Large intestine (tissue), 3 donors: ENCODE measurements at regions not wholly inside any gene's neighbourhood (a gene's known extent, or its start where the extent isn't known, plus 50 kb on each side); places are given as distances from the start of the nearest gene placed in this dataset.

Source experiments
- DNase-seq, 2 donors: peaks; one replicate each; pipeline versions ENCODE4 v3.0.0 to v3.0.0-alpha.2; 2013
- H3K27ac ChIP-seq: one replicate; pipeline ENCODE4 v1.5.1; 2013; ENCODE audit warnings: low read length
- H3K27me3 ChIP-seq: 2 replicates; pipeline ENCODE4 v1.6.1; 2013; ENCODE audit warnings: low read length; ENCODE audit not compliant: control insufficient read depth, insufficient read depth
- H3K36me3 ChIP-seq: 2 replicates; pipeline ENCODE4 v1.6.1; 2013; ENCODE audit warnings: low read length; ENCODE audit not compliant: control insufficient read depth, insufficient read depth
- H3K4me1 ChIP-seq: one replicate; pipeline ENCODE4 v1.6.1; 2013; ENCODE audit warnings: low read length; ENCODE audit not compliant: control insufficient read depth, insufficient read depth
- H3K4me3 ChIP-seq: one replicate; pipeline ENCODE4 v1.5.1; 2013; ENCODE audit warnings: low read length
- H3K9me3 ChIP-seq: one replicate; pipeline ENCODE4 v1.6.1; 2013; ENCODE audit warnings: mild to moderate bottlenecking, low read depth, low read length, moderate library complexity; ENCODE audit not compliant: control insufficient read depth
- WGBS: methylation state at CpG from one replicate; pipeline ENCODE4 v1.1.5; 2013; ENCODE audit warnings: low lambda C conversion rate; ENCODE audit not compliant: insufficient coverage; 5-methylcytosine and 5-hydroxymethylcytosine counted together

- 88% methylated on average over 1 of the region's 2 CpGs for WGBS
- Histone ChIP-seq H3K27ac (no peak overlapping the region), H3K36me3 (no peaks in the 10 kb centered on the region), H3K4me3 (no peak overlapping the region), H3K4me1 (no peaks in the 10 kb centered on the region), H3K9me3 (no peaks in the 10 kb centered on the region), H3K27me3 (no peaks in the 10 kb centered on the region)
- peak in 1 of 2 donors; percentile 4 for DNase-seq
These were observed 430.1 kb downstream of the GBA3 start for GRCh38 chr4:23122666-23123400.

DNA sequence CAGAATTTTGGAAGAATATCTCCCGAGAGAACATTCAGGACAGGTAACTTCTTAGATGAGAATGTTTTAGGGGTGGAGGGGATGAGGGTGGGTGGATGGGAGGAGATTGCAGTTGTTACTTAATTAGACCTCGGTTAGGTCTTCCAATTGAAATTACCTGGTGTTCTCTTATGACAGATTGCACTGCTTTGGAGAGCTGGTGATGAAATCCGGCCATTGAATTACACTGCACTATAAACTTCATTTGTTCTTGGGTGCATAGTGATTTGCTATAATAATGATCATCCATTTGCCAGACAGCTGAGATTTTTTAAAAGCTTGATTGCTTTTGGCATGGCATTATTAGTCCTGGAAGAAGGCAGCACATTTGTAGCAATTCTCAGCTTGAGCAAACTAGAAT is 427.6 kb downstream of the GBA3 start:
- Histone ChIP-seq H3K9me3 (no peaks in the 10 kb centered on the region), H3K4me1 (no peaks in the 10 kb centered on the region), H3K27me3 (no peaks in the 10 kb centered on the region), H3K27ac (no peak overlapping the region), H3K36me3 (no peaks in the 10 kb centered on the region), H3K4me3 (no peak overlapping the region)
- WGBS: no CpG with 5 or more reads among the region's 3 CpGs
- no peak for DNase-seq

DNA sequence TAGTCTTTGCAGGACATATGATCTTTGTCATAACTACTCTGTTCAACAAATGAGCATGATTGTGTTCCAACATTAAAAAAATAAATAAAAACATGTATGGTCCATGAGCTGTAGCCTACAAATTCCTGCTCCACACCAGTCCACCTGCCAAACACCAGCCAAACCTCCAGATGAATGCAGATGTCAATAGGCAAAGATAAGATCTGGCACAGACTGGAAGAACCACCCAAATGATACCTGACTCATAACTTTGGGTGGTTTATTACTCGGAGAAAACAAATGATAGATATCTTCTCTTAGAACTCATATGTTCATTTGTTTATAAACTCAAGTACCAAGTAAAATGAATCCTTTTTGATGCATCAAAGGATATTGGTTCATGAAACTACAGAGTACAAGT is 425.1 kb downstream of the GBA3 start:
- no peaks in the 10 kb centered on the region for H3K27me3 ChIP-seq
- no peak for DNase-seq
- H3K4me1 ChIP-seq: no peaks in the 10 kb centered on the region
- H3K9me3 ChIP-seq: no peaks in the 10 kb centered on the region
- no peak overlapping the region for H3K27ac ChIP-seq
- no CpG with 5 or more reads among the region's 1 CpG for WGBS
- H3K4me3 ChIP-seq: no peak overlapping the region
- no peaks in the 10 kb centered on the region for H3K36me3 ChIP-seq

DNA sequence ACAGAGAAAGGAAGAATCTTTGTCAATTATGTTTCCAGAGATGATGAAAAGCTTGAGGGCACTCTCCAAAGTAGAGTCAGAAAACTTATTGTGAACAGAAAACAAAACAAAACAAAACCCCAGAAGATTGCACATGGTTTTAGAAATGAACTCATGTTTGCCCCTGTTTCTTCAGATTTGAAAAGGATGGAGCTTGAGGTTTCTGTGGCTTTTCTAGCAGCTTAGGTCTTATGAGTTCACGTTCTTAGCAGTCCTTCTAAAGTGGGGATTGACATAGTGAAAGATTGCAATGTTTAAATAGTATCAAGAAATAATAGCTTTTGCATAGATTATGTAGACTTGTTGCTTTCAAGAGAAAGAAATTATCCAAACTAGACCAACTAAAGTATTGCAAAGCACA is 421.8 kb downstream of the GBA3 start:
- Histone ChIP-seq H3K27me3 (no peaks in the 10 kb centered on the region), H3K27ac (no peak overlapping the region), H3K4me1 (no peaks in the 10 kb centered on the region), H3K36me3 (no peaks in the 10 kb centered on the region), H3K4me3 (no peak overlapping the region), H3K9me3 (no peaks in the 10 kb centered on the region)
- DNase-seq: no peak
- WGBS: no CpG with 5 or more reads among the region's 1 CpG

DNA sequence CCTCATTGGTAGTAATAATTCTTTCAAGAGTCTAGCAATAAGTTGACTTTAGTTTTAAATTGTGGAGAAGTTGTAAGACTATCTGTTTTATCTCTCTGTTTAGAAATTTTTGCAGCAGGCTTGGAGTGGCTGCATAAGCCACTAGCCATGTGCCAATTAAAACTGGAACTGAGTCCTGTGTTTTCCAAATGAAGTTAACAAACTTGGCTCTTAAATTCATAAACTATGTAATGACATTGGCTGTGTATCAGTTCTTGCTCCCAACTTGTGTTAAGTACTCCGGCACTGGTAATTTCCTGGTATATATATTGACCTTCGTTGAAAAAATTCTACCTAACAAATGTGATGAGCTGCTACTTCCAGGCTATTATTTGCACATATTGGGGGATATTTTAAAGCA is 420.4 kb downstream of the GBA3 start:
- DNase-seq: no peak
- Histone ChIP-seq H3K4me1 (no peaks in the 10 kb centered on the region), H3K27ac (no peak overlapping the region), H3K9me3 (no peaks in the 10 kb centered on the region), H3K36me3 (no peaks in the 10 kb centered on the region), H3K27me3 (no peaks in the 10 kb centered on the region), H3K4me3 (no peak overlapping the region)
- no CpG with 5 or more reads among the region's 2 CpGs for WGBS

DNA sequence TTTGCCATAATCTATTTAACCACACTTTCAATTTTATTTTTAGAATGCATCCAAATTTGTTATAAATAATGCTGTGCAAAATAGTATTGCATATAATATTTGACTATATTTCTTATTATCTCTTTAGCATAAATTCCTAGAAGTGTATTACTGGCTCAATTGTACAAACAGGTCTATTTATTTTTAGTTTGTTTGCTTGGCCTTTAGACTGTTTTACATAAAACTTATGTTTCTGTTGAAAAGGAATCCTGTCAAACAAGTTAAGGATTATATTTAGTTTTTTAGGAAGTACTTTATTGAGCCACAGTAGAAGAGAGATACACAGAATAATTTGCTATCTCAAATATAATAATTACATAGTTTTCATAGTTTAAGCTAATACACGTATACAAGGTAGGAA is 413.8 kb downstream of the GBA3 start:
- H3K27me3 ChIP-seq: no peaks in the 10 kb centered on the region
- H3K36me3 ChIP-seq: no peaks in the 10 kb centered on the region
- H3K4me3 ChIP-seq: no peak overlapping the region
- H3K27ac ChIP-seq: no peak overlapping the region
- 33% methylated on average over 1 of the region's 1 CpG for WGBS
- no peaks in the 10 kb centered on the region for H3K9me3 ChIP-seq
- no peak for DNase-seq
- no peaks in the 10 kb centered on the region for H3K4me1 ChIP-seq

DNA sequence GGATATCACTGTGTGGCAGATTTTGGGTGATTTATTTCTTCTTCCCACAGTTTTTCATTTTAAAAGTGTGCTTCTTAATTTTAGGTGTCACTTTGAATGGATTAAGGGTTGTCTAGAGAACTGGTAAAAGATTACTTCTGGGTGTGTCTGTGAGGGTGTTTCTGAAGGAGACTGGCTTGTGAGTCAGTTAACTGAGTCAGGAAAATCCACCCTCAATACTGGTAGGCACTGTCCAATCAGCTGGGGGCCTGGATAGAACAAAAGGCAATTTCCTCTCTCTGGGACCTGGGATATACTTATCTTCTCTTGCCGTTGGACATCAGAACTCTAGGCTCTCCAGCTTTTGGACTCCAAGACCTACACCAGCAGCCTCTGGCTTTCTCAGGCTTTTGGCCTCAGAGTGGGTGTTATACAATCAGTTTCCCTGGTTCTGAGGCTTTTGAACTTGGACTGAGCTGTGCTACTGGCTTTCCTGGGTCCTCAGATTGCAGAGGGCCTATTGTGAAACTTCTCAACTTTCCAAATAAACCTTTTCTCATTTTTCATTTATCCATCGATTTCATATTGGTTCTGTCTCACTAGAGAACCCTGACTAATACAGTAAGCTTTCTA is 413.1 kb downstream of the GBA3 start:
- Histone ChIP-seq H3K4me1 (no peaks in the 10 kb centered on the region), H3K36me3 (no peaks in the 10 kb centered on the region), H3K27me3 (no peaks in the 10 kb centered on the region), H3K4me3 (no peak overlapping the region), H3K27ac (no peak overlapping the region), H3K9me3 (no peaks in the 10 kb centered on the region)
- DNase-seq: no peak
- 100% methylated on average over 1 of the region's 2 CpGs for WGBS

DNA sequence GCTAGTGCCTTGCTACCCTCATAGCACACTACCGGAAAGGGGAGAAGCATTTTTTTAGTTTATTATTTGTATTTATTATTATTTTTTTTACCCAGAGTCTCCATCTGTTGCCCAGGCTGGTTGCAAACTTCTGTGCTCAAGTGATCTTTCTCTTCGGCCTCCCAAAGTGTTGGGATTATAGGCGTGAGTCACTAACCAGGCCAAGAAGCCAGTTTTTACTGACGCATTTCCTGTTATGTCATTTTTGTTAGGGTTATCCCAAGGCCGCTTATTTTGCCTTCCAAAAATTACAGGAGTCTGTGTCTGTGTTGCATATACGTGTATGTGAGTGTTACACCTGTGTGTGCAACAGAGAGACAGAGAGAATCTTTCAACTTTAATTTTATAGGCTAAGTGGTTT is 404.5 kb downstream of the GBA3 start:
- Histone ChIP-seq H3K4me1 (no peaks in the 10 kb centered on the region), H3K9me3 (no peaks in the 10 kb centered on the region), H3K4me3 (no peak overlapping the region), H3K36me3 (no peaks in the 10 kb centered on the region), H3K27me3 (no peaks in the 10 kb centered on the region), H3K27ac (no peak overlapping the region)
- no peak for DNase-seq
- 93% methylated on average over 2 of the region's 6 CpGs for WGBS

GRCh38 chr4:23091711-23092110 is 399.0 kb downstream of the GBA3 start:
- H3K4me3 ChIP-seq: no peak overlapping the region
- H3K27ac ChIP-seq: no peak overlapping the region
- DNase-seq: no peak
- no CpG with 5 or more reads among the region's 1 CpG for WGBS
- H3K36me3 ChIP-seq: no peaks in the 10 kb centered on the region
- H3K4me1 ChIP-seq: no peaks in the 10 kb centered on the region
- H3K9me3 ChIP-seq: no peaks in the 10 kb centered on the region
- H3K27me3 ChIP-seq: no peaks in the 10 kb centered on the region

DNA sequence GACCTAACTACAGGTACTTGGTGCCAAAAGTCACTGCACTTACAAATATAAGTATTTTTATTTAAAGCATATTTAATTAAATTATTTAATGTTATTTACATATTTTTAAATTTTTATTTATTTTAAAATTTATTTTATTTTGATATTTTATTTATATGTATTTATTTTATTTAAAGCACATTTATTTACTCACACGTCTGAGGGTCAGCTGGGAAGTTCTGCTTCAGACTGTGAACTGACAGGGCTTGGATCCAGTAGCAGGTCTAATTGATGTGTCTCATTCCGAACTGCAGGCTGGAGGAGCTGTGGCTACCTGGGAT is 392.5 kb downstream of the GBA3 start:
- Histone ChIP-seq H3K36me3 (no peaks in the 10 kb centered on the region), H3K4me3 (no peak overlapping the region), H3K27me3 (no peaks in the 10 kb centered on the region), H3K27ac (no peak overlapping the region), H3K9me3 (peaks cover under 1% of the 10 kb centered on the region), H3K4me1 (no peaks in the 10 kb centered on the region)
- DNase-seq: no peak
- 100% methylated on average over 1 of the region's 2 CpGs for WGBS
